ENCODE measurements at regions not wholly inside any gene's neighbourhood (a gene's known extent, or its start where the extent isn't known, plus 50 kb on each side); places are given as distances from the start of the nearest gene placed in this dataset.

DNA sequence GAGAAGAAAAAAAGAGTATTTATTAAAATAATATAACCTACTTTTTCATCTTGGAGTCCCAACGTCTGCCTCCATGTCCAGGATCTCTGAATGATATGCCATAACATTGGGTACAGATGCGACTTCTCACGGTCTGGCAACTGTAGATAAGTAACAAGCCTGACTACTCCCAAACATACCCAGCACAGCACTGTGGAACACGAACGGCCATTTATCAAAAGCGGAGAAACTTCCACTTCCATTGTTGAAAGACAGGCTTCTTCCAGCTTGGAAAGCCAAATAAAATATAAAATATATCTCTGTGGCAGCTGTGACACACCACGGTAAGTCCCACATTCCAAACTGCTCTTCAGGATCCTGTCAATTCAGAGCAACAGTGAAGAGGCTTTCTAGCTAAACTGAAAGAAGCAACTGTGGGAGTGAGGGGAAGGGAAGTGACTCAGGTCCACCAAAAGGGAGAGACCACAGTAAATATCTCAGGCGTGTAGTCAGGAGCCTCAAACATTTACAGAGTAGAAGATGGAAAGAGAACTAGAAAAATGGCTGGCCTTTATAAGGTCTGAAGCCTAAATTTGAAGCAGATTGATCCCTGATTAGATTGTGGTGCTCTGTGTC, 331.7 kb downstream of the LIG4 start:
- DNase-seq (ENCODE audit: low spot score in 2 of 2), result no peak

DNA sequence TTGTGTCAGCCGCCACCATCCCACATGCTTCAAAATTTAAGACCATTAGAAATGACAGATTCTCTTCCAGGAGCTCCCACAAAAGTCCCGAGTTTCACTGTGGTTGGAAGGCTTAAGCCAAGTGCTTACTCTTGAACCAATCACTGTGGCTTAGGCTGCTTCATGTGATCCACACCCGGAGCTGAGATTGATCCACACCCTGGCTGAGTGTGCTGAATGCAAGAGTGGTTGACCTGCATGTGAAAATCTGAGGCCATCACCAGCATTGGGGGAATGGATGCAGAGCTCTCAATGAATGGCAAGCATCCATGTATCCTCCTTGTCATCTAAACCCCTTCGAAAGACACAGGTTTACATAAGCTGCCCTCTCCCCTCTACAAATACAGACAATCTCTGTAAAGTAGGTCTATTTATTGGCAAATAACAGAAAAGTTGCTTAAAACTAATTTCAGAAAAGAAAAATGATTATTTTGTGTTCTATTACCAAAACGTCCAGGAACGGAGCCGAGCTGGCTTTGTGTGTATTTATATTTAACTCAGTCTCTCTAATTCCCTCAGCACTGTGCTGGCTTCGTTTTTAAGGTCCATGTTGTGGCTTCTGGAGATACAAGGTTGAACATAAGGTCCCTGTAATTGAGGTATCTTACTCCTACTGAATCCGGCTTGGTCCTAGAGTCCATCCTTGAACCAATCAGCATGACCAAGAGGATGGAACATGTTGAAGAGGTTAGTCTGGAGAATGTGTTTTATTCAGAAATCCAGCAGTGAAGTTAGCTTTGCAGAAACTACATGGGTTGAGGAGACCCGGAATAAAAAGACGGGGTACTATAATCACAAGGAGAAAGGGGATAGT, 332.4 kb downstream of the LIG4 start:
- no peak overlapping the region for H3K27ac Mint-ChIP-seq
- peaks cover 9% of the 10 kb centered on the region for H3K9me3 Mint-ChIP-seq
- no peaks in the 10 kb centered on the region for H3K36me3 Mint-ChIP-seq
- H3K4me1 Mint-ChIP-seq, result no peaks in the 10 kb centered on the region
- ATAC-seq (no peak), DNase-seq (ENCODE audit: low spot score in 2 of 2) (no peak)
- H3K4me3 Mint-ChIP-seq, result no peak overlapping the region

More for the DNA sequence above, 331.7 kb downstream of the LIG4 start:
- Mint-ChIP-seq H3K4me1 (no peaks in the 10 kb centered on the region), H3K36me3 (no peaks in the 10 kb centered on the region), H3K9me3 (peaks cover 8% of the 10 kb centered on the region), H3K27ac (no peak overlapping the region), H3K4me3 (no peak overlapping the region)
- no peak for ATAC-seq

DNA sequence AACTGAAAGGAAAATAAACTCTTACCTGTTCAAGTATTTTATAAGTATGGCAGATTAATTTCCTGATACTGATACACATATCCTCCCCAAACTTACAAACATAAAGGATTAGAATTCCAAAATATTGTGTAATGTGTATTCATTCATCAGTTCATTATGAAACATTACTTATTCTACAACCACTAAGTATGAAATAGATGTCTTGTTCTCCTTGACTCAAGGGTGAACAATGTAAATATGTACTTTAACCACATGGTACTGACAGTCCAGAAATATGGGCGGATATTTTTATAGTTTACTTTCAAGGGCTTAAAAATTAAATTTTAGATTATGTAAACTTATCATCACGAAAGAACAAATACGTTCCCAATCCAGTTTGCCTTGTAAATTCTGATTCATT, 334.0 kb downstream of the LIG4 start:
- ATAC-seq, result no peak
- no peak for DNase-seq (ENCODE audit: low spot score in 2 of 2)
- no peaks in the 10 kb centered on the region for H3K36me3 Mint-ChIP-seq
- H3K27ac Mint-ChIP-seq, result no peak overlapping the region
- peaks cover 11% of the 10 kb centered on the region for H3K9me3 Mint-ChIP-seq
- no peaks in the 10 kb centered on the region for H3K4me1 Mint-ChIP-seq
- H3K4me3 Mint-ChIP-seq, result no peak overlapping the region

DNA sequence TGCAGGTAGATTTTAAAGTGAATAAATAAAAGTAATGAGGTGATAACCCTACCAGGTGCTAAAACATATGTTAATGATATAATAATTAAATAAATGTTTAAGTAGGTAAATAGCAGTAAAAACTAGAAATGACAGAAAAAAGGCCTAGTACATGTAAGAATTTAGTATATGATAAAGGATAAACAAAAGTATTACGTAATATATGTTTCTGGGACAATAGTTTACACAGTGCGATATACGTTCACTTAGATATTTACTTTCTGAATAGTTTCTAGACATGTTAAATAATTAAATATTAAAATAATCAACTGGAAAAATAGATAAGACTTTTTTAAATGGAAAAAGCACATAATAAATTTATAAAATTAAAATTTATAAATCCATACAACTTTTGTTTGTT, 340.9 kb downstream of the LIG4 start:
- Mint-ChIP-seq H3K4me3 (no peak overlapping the region), H3K36me3 (no peaks in the 10 kb centered on the region), H3K4me1 (no peaks in the 10 kb centered on the region), H3K27ac (no peak overlapping the region), H3K9me3 (peaks cover 9% of the 10 kb centered on the region)
- no peak for DNase-seq (ENCODE audit: low spot score in 2 of 2)
- no peak for ATAC-seq

DNA sequence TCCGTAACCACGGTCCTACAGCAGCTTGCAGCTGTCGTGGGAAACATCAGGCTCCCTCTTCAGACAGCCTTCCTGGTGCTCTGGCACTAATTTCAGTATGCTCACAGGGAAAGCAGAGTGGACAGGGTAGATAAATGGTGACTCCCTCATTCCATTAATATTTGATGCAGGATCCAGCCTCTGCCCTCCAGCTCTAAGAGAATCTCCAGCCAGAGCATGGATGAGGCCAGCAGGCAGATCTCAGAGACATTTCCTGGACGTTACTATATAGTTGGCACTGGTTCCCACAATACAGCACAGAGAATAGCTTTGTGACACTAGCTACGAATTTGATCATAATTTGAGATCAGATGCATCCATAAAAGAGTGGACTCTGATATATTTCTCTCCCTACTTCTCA, 341.4 kb downstream of the LIG4 start:
- Mint-ChIP-seq H3K4me1 (no peaks in the 10 kb centered on the region), H3K27ac (no peak overlapping the region), H3K36me3 (no peaks in the 10 kb centered on the region), H3K9me3 (peaks cover 9% of the 10 kb centered on the region), H3K4me3 (no peak overlapping the region)
- no peak for DNase-seq (ENCODE audit: low spot score in 2 of 2)
- no peak for ATAC-seq

DNA sequence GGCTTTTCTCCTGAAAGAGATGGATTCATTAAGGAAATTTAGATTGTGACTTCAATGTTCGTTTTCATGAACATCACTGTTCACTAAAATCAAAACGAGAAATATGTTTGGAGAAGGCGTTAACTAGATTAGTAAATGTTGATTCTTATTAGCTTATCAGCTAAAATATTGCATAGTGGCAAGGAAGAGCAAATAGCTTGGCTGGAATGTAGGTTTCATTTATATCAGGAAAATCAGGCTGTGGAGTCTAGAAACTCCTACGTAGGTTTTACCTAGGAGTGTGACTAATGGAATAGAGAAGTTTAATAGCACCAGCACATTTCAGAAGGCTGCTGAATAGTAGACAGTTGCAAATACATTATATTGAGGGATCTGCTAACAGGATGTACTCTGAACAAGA, 344.9 kb downstream of the LIG4 start:
- Mint-ChIP-seq H3K9me3 (peaks cover under 1% of the 10 kb centered on the region), H3K27ac (no peak overlapping the region), H3K36me3 (no peaks in the 10 kb centered on the region), H3K4me3 (no peak overlapping the region), H3K4me1 (no peaks in the 10 kb centered on the region)
- no peak for ATAC-seq
- no peak for DNase-seq (ENCODE audit: low spot score in 2 of 2)

DNA sequence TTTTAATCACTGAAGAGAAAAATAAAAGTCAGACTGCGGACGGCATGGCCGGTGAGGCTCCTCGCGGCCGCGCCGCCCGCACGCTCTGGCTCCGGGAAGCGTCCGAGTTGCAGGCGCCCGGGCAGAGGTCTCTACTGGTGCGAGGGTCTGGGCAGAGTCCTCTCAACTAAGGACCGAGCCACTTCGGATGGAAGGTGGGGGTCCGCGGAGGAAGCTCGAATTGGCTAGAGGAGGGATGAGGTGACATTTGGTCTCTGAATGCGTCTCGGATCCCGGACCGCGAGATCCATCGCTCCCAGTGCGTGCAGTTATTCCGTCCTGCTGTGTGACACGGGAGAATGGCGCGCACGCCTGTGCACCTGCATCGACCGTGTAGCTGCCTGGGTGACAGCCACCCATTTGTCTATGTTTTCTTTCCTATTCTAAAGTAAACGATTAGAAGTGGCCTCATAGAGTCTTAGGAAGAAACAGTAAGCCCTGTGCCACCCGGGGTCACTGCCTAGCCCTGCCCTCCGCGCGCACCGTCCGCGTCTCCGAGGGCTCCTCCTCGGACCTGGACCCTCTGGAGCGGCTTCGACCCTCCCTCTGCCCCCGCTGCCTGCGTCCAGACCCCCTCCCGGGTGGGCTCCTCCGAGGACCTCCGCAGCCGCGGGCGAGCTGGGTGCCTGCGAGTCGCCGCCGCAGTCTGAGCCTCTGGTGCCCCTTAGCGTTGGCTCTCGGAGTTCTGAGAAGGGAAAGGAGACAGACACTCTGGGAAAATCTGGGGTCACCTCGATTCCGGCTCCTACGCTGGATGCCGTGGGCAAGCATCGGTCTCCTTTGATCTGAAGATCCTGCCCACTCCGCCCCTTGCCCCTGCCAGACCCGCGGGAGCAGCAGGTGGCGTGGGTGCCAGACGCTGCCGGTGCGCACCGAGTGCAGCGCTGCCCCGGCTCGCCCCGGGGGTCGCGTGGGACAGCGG, 347.4 kb downstream of the LIG4 start:
- Mint-ChIP-seq H3K4me3 (no peak overlapping the region), H3K36me3 (no peaks in the 10 kb centered on the region), H3K9me3 (peaks cover 5% of the 10 kb centered on the region), H3K4me1 (no peaks in the 10 kb centered on the region), H3K27ac (no peak overlapping the region)
- DNase-seq (ENCODE audit: low spot score in 2 of 2) (no peak), ATAC-seq (peak; percentile 36)

DNA sequence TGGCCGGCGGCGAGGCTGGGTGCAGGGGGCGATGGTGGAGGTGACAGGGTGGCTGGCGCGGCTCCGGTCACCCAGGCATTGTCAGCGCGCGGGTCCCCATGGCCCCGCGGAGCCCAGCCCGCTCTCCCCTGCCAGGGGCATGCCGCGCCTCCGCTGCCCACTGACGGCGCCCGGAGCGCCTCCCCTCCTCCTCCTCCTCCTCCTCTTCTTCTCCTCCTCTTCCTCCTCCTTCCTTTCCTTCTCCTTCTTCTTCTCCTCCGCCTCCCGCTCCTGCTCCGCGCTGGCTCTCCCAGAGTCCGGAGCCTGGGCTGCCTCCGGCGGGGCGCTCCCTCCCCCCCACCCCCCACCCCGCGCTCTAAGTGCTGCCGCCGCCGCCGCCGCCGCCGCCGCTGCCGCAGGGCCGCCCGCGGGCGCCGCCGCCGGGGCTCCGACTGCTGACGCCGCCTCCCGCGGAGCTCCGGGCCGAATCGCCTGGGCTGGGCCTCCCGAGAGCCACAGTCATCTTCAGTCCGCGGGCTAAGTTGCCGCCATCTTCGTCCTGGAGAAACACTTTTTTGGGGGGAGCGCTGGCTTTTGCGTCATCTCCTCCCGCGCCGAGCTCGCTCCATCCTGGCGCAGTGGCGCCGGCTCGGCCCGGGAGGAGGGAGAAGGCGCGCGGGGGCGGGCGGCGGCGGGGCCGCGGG, 348.3 kb downstream of the LIG4 start:
- Mint-ChIP-seq H3K9me3 (peaks cover 5% of the 10 kb centered on the region), H3K4me3 (no peak overlapping the region), H3K4me1 (no peaks in the 10 kb centered on the region), H3K27ac (no peak overlapping the region), H3K36me3 (no peaks in the 10 kb centered on the region)
- DNase-seq (ENCODE audit: low spot score in 2 of 2) (no peak), ATAC-seq (no peak)

DNA sequence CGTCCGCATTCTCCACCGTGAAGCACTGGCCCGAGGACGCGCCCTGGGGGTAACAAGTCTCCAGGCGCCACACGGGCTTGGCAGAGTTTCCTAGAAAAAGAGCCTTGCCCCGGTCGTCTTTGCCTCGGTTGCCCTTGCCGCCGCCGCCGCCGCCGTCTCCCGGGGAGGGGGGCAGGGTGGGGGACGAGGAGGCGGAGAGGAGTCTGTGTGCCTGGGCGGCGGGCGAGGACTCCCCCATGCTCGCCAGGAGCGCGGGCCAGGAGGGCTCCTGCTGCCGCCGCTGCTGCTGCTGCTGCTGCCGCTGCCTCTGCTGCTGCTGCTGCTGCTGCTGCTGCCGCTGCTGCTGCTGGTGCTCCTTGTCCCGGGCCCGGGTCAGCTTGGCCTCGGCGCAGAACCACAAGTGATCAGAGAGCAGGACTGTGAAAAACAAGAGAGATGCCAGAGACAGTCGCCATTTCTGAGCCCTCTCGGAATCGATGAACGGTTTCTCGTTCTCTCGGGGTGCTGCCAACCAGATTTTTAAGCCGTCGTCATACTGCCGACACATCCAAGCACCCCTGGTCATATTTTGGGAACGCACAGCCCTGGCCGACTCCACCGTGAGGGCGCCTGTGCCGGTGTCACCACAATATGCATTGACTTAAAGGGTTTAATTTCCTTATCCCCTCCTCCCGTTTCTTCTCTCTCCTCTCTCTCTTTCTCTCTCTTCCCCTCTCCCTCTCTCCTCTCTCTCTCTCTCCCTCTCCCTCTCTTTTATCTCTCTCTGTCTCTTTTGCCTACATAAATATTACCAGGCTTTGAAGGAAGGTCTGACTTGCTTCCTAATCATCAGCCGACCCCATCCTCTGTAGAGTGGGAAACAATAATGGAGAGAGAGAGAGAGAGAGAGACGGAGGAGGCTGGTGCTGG, 349.1 kb downstream of the LIG4 start:
- Mint-ChIP-seq H3K9me3 (peaks cover 5% of the 10 kb centered on the region), H3K4me3 (no peak overlapping the region), H3K4me1 (no peaks in the 10 kb centered on the region), H3K27ac (no peak overlapping the region), H3K36me3 (no peaks in the 10 kb centered on the region)
- no peak for DNase-seq (ENCODE audit: low spot score in 2 of 2)
- no peak for ATAC-seq

DNA sequence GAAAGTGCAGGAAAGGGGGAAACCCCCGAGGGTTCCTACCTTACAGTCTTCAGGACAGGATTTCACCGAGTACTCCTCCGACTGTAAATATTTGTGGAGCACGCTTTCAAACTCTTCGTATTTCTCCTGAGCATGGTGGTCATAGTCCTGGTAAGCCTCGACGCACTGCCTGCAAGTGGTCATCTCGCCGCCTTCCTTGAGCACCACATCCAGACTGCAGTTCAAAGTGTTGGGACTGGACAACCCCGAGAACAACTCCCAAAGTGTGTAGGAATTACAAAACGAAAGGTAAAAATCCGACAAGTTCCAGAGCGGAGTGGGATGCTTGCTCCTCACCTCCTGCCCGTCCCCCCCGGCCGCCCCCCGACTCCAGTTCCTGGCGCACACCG, 349.7 kb downstream of the LIG4 start:
- ATAC-seq (no peak), DNase-seq (ENCODE audit: low spot score in 2 of 2) (no peak)
- H3K36me3 Mint-ChIP-seq, result no peaks in the 10 kb centered on the region
- peaks cover 5% of the 10 kb centered on the region for H3K9me3 Mint-ChIP-seq
- no peaks in the 10 kb centered on the region for H3K4me1 Mint-ChIP-seq
- no peak overlapping the region for H3K27ac Mint-ChIP-seq
- H3K4me3 Mint-ChIP-seq, result no peak overlapping the region

DNA sequence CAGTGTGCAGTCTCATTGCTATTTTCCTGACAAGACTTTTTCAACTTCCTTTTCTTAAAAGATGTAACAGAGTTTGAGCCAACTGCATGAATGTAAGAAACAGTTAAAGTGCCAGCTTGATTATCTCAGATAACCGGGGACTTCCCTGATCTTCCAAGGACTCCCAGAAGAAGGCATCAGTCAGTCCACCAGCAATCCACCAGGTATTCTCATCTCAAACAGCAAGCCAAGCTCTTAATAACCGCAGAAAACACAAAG, 350.1 kb downstream of the LIG4 start:
- DNase-seq (ENCODE audit: low spot score in 2 of 2) (no peak), ATAC-seq (no peak)
- H3K9me3 Mint-ChIP-seq, result peaks cover 5% of the 10 kb centered on the region
- no peaks in the 10 kb centered on the region for H3K4me1 Mint-ChIP-seq
- H3K36me3 Mint-ChIP-seq, result no peaks in the 10 kb centered on the region
- H3K4me3 Mint-ChIP-seq, result no peak overlapping the region
- H3K27ac Mint-ChIP-seq, result no peak overlapping the region

DNA sequence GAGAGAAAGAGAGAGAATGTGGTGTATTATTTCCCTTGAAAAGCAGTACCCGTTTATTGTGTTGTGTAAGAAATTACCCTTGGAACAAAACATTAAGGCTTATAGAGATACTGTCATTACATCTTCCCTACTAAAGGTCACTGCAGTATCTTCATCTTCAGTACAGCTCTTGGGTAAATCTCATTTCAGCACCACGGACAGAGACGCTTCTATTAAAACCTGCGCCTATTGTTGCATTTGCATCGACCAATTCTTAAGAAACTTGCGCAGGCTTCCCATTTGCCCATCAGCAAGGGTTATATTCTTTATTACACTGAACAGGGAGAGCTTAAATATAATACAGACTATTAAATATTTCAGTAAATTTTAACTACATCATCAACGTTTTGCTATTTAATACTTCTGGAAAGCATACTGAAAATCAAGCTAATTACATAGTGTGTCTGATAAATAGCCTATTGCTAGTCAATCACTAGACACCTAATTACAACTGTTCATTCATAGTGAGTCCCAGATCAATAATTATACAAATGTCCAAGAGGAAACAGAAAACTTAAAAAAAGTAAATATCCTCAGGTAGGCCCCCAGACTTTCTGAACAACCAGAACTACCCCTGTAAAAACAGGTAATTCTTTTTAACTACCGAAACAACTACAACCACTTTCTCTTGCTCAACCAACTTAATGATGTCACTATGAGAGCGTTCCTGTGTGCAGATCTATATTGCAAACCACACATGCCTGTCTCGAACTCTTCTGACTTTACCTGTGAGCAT, 350.6 kb downstream of the LIG4 start:
- no peak for ATAC-seq
- Mint-ChIP-seq H3K36me3 (no peaks in the 10 kb centered on the region), H3K9me3 (peaks cover 5% of the 10 kb centered on the region), H3K27ac (no peak overlapping the region), H3K4me1 (no peaks in the 10 kb centered on the region), H3K4me3 (no peak overlapping the region)
- no peak for DNase-seq (ENCODE audit: low spot score in 2 of 2)

DNA sequence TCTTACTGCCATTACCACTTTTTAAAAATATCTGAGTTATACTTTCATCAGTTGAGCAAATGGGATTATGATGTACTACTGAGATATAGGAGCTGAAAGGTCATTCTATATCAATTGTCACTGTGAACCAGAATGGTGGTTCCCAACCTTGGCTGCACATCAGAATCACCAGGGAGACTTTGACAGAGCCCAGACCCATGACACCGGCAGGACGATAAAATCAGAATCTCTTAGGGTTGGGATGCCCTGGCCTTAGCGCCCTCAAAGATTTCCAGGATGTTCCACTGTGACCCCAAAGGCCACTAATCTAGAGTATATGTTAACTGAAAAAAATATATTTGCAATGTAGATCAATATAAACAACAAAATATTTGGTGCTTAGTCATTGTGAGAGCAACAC, 355.1 kb downstream of the LIG4 start:
- ATAC-seq, result no peak
- H3K9me3 Mint-ChIP-seq, result peaks cover 4% of the 10 kb centered on the region

DNA sequence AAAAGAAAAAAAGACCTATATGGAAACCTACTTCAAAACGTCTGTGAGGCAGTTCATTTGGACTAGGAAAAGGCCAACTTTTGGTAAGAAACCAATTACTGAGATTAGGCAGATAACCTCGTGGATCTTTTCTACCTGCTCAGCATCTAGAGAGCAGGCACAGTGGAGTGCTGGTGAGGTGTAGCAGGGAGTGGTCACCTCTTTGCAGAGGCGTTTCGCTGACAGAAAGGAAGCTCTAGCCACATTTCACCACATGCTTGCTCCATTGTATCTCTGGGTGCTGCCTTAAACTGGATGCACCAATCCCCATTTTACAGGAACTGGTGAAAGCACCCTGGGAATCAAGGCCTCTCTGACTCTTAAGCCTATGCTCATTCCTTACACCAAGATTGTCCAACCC, 360.5 kb downstream of the LIG4 start:
- H3K4me3 Mint-ChIP-seq, result no peak overlapping the region
- H3K9me3 Mint-ChIP-seq, result no peaks in the 10 kb centered on the region

More for the DNA sequence above, 355.1 kb downstream of the LIG4 start:
- H3K36me3 Mint-ChIP-seq, result no peaks in the 10 kb centered on the region
- no peak overlapping the region for H3K27ac Mint-ChIP-seq
- no peak for DNase-seq (ENCODE audit: low spot score in 2 of 2)
- no peaks in the 10 kb centered on the region for H3K4me1 Mint-ChIP-seq
- no peak overlapping the region for H3K4me3 Mint-ChIP-seq

More for the DNA sequence above, 360.5 kb downstream of the LIG4 start:
- Mint-ChIP-seq H3K27ac (no peak overlapping the region), H3K4me1 (no peaks in the 10 kb centered on the region), H3K36me3 (no peaks in the 10 kb centered on the region)
- DNase-seq (ENCODE audit: low spot score in 2 of 2) (no peak), ATAC-seq (no peak)

Data from stimulated activated effector memory CD8-positive, alpha-beta T cell treated with anti-CD3 and anti-CD28 coated beads, Interleukin-12 subunit alpha, Interleukin-12 subunit beta, amount 100 ng/mL, for 72 hours (primary cell).